Activated CD8-positive, alpha-beta memory T cell treated with anti-CD3 and anti-CD28 coated beads for 24 hours (primary cell): ENCODE measurements at regions not wholly inside any gene's neighbourhood (a gene's known extent, or its start where the extent isn't known, plus 50 kb on each side); places are given as distances from the start of the nearest gene placed in this dataset.

ENCODE experiments used
- DNase-seq: peaks from one replicate; pipeline ENCODE4 v3.0.0-alpha.2; 2020

- no peak for DNase-seq
These were observed 1082.1 kb upstream of the RBFOX1 start for GRCh38 chr16:6250511-6250910.

- no peak for DNase-seq
These were observed 1082.8 kb upstream of the RBFOX1 start for GRCh38 chr16:6249863-6250262.

GRCh38 chr16:6248199-6248598 is 1084.4 kb upstream of the RBFOX1 start:
- DNase-seq: no peak

- no peak for DNase-seq
These were observed 1084.9 kb upstream of the RBFOX1 start for GRCh38 chr16:6247775-6248174.

GRCh38 chr16:6247150-6247549 is 1085.5 kb upstream of the RBFOX1 start:
- no peak for DNase-seq

GRCh38 chr16:6246266-6246665 is 1086.4 kb upstream of the RBFOX1 start:
- DNase-seq: no peak

- no peak for DNase-seq
These were observed 1100.6 kb upstream of the RBFOX1 start for GRCh38 chr16:6232056-6232455.

GRCh38 chr16:6231398-6231797 is 1101.2 kb upstream of the RBFOX1 start:
- no peak for DNase-seq

- no peak for DNase-seq
These were observed 1103.5 kb upstream of the RBFOX1 start for GRCh38 chr16:6229186-6229585.

GRCh38 chr16:6218855-6219254 is 1113.8 kb upstream of the RBFOX1 start:
- no peak for DNase-seq

- no peak for DNase-seq
These were observed 1115.8 kb upstream of the RBFOX1 start for GRCh38 chr16:6216836-6217235.

GRCh38 chr16:6211644-6212043 is 1114.0 kb upstream of the EEF2KMT start:
- no peak for DNase-seq

- DNase-seq: no peak
These were observed 1111.8 kb upstream of the EEF2KMT start for GRCh38 chr16:6209355-6209930.

GRCh38 chr16:6207580-6207979 is 1110.0 kb upstream of the EEF2KMT start:
- DNase-seq: no peak

- no peak for DNase-seq
These were observed 1109.5 kb upstream of the EEF2KMT start for GRCh38 chr16:6207124-6207523.

- DNase-seq: no peak
These were observed 1108.5 kb upstream of the EEF2KMT start for GRCh38 chr16:6206080-6206479.

GRCh38 chr16:6204945-6205344 is 1107.3 kb upstream of the EEF2KMT start:
- DNase-seq: no peak

GRCh38 chr16:6200861-6201260 is 1103.3 kb upstream of the EEF2KMT start:
- no peak for DNase-seq

- DNase-seq: no peak
These were observed 1102.7 kb upstream of the EEF2KMT start for GRCh38 chr16:6200271-6200670.

GRCh38 chr16:6195966-6196365 is 1098.4 kb upstream of the EEF2KMT start:
- no peak for DNase-seq

GRCh38 chr16:6193718-6194117 is 1096.1 kb upstream of the EEF2KMT start:
- DNase-seq: no peak

- no peak for DNase-seq
These were observed 1095.4 kb upstream of the EEF2KMT start for GRCh38 chr16:6192984-6193383.

GRCh38 chr16:6192532-6192931 is 1094.9 kb upstream of the EEF2KMT start:
- no peak for DNase-seq

GRCh38 chr16:6190776-6191175 is 1093.2 kb upstream of the EEF2KMT start:
- no peak for DNase-seq

GRCh38 chr16:6189216-6189615 is 1091.6 kb upstream of the EEF2KMT start:
- DNase-seq: no peak
